ENCODE measurements at regions not wholly inside any gene's neighbourhood (a gene's known extent, or its start where the extent isn't known, plus 50 kb on each side); places are given as distances from the start of the nearest gene placed in this dataset.

DNA sequence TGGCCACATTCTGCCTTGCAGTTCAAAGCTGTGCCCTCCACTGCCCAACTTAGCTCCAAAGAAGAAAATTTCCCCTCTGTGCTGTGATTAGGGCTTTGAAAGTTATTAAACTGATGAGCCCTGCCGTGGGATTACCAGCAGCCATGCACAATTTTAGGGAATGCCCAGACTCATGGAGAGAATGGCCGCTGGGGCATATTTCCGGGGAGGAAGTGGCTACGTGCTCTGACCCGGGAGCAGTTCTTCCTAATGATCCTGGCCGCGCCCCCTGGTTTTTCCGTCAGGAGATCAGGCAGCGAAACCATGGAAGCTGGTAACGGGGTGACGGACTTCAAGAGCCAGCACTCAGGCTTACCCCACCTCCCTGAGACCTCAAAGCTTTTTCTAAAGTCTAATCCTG, 365.5 kb upstream of the PFKP start:
- DNase-seq = no peak
- Histone ChIP-seq H3K9me3 (peaks cover 32% of the 10 kb centered on the region), H3K36me3 (ENCODE audit: low read depth) (no peaks in the 10 kb centered on the region), H3K4me1 (ENCODE audit: low read depth) (no peaks in the 10 kb centered on the region), H3K4me3 (no peak overlapping the region)
- intact Hi-C loops (cut with DNase I, micrococcal nuclease) = no loop called here
- ATAC-seq = no peak
- TF ChIP-seq, protein P1, sequence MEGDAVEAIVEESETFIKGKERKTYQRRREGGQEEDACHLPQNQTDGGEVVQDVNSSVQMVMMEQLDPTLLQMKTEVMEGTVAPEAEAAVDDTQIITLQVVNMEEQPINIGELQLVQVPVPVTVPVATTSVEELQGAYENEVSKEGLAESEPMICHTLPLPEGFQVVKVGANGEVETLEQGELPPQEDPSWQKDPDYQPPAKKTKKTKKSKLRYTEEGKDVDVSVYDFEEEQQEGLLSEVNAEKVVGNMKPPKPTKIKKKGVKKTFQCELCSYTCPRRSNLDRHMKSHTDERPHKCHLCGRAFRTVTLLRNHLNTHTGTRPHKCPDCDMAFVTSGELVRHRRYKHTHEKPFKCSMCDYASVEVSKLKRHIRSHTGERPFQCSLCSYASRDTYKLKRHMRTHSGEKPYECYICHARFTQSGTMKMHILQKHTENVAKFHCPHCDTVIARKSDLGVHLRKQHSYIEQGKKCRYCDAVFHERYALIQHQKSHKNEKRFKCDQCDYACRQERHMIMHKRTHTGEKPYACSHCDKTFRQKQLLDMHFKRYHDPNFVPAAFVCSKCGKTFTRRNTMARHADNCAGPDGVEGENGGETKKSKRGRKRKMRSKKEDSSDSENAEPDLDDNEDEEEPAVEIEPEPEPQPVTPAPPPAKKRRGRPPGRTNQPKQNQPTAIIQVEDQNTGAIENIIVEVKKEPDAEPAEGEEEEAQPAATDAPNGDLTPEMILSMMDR (IDR thresholded peaks at IDR 0.05) = no peak

DNA sequence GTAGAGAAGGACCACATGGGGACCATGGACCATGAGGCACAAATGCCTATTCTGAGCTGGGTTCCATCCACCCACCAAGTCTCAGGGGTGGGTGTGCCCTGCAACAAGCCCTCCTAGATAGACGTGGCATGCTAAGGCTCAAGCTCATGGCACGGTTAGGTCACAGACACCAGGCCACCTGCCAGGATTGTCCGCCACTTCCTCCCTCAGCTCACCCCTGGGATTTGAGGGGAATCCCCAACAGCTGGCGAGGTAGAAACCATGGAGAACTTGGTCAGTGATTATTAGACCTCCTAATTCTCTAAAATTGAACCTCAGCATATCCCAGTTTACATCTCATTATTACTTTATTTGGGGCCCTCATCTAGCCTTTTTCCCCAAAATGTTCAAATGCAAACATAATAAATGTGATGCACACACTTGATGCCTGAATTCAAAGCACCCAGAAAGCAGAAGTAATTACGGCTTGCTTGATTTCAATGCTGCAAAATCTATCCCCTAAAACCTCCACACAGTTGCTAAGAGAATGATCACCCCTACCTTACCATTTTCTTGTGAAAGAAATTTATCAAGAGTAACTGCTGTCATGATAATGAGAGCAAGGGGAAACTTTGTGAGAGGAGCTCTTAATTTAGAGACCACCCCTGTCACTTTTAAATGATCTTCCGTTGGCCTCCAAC, 366.6 kb upstream of the PFKP start:
- TF ChIP-seq, protein P1 (IDR thresholded peaks at IDR 0.05) = no peak
- Histone ChIP-seq H3K36me3 (ENCODE audit: low read depth) (no peaks in the 10 kb centered on the region), H3K4me1 (ENCODE audit: low read depth) (no peaks in the 10 kb centered on the region), H3K9me3 (peaks cover 32% of the 10 kb centered on the region), H3K4me3 (no peak overlapping the region)
- intact Hi-C loops (cut with DNase I, micrococcal nuclease) = no loop called here
- ATAC-seq = no peak
- DNase-seq = no peak

DNA sequence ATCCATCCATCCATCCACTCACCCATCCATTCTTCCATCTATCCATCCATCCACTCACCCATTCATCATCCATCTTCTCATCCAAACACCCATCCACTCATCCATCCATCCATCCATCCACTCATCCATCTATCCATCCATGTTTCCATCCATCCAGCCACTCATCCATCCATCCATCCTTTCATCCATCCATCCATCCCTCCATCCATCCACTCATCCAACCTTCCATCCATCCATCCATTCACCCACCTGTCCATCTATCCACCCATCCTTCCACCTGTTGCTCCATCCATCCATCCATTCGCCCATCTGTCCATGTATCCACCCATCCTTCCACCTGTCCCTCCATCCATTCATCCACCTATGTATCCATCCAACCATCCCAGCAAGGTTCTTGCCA, 378.4 kb upstream of the PFKP start:
- Histone ChIP-seq H3K9me3 (peaks cover 35% of the 10 kb centered on the region), H3K36me3 (ENCODE audit: low read depth) (no peaks in the 10 kb centered on the region), H3K4me3 (no peak overlapping the region), H3K4me1 (ENCODE audit: low read depth) (no peaks in the 10 kb centered on the region)
- DNase-seq (no peak), ATAC-seq (no peak)
- intact Hi-C loops (cut with DNase I, micrococcal nuclease) = no loop called here
- TF ChIP-seq, protein P1 (IDR thresholded peaks at IDR 0.05) = no peak

DNA sequence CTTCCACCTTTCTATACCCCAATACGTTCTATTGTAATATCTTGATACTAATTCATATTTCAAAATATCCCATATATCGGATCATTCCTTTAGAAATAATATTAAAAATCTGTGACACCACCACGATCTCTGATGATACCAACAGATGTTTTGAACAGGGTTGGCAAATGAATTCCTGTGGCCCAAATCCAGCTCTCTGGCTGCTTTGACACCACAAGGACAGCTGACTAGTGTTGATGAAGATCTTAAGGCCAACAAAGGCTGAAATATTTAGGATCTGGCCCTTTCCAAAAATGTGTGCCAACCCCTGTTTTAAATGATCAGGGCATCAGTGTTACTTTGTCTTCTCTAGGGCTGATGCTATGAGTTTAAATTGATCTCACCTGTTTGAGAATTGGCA, 380.7 kb upstream of the PFKP start:
- Histone ChIP-seq H3K4me3 (no peak overlapping the region), H3K4me1 (ENCODE audit: low read depth) (no peaks in the 10 kb centered on the region), H3K9me3 (peaks cover 30% of the 10 kb centered on the region), H3K36me3 (ENCODE audit: low read depth) (no peaks in the 10 kb centered on the region)
- TF ChIP-seq, protein P1 (IDR thresholded peaks at IDR 0.05) = no peak
- intact Hi-C loops (cut with DNase I, micrococcal nuclease) = no loop called here
- ATAC-seq (no peak), DNase-seq (no peak)

DNA sequence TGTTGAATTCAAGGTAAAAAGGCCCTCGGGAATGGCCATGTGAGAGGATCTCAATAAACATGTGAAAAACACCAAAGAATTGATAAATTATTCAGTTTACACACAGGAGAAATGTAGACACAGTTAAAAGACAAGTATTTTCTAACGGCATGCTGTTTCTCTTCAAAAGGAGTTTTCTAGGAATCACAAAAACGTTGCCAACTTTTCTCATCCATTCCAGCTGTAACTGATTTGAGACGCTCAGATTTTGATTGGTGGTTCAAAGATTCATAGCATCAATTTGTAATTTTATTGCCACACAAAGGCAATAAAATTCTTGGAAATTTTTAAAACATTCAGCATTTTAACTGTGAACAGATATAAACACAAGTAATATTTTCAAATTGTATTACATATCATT, 384.9 kb upstream of the PFKP start:
- no peak for DNase-seq
- intact Hi-C loops (cut with DNase I, micrococcal nuclease) = no loop called here
- TF ChIP-seq, protein P1 (IDR thresholded peaks at IDR 0.05) = no peak
- no peak overlapping the region for H3K4me3 ChIP-seq
- H3K9me3 ChIP-seq = peaks cover 41% of the 10 kb centered on the region
- no peak for ATAC-seq
- no peaks in the 10 kb centered on the region for H3K36me3 ChIP-seq (ENCODE audit: low read depth)
- H3K4me1 ChIP-seq (ENCODE audit: low read depth) = no peaks in the 10 kb centered on the region

DNA sequence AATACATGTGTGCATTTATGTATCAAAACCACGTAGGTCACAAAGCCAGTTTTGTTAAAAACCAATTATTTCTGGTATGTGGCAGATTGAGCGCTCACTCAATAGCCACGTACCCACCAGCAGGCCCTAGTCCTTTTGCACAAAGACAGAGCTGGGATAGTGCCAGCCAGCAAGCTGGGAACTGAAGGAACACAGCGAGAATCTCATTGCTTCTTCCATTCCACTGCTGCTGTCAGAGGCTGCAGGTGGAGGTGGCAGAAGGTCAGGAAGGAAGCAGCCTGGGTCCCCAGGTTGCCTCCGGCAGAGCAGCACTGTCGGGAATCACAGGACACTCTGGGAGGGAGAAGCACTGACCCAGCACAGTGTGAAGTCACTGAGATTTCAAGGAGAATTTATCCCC, 385.5 kb upstream of the PFKP start:
- Histone ChIP-seq H3K36me3 (ENCODE audit: low read depth) (no peaks in the 10 kb centered on the region), H3K9me3 (peaks cover 46% of the 10 kb centered on the region), H3K4me1 (ENCODE audit: low read depth) (no peaks in the 10 kb centered on the region), H3K4me3 (no peak overlapping the region)
- intact Hi-C loops (cut with DNase I, micrococcal nuclease) = no loop called here
- ATAC-seq (no peak), DNase-seq (no peak)
- TF ChIP-seq, protein P1 (IDR thresholded peaks at IDR 0.05) = no peak

All from mucosa of descending colon (tissue), 3 donors.